Skin of body (tissue), 1 donor: ENCODE measurements at regions not wholly inside any gene's neighbourhood (a gene's known extent, or its start where the extent isn't known, plus 50 kb on each side); places are given as distances from the start of the nearest gene placed in this dataset.
"Not testable (repeated sequence)": the region's sequence is repeated elsewhere in the genome, so short reads cannot be mapped to it uniquely, and the experiment has no call there.

Experiments used
- DNase-seq: peaks from one replicate; lab custom pipeline; 2025; lab: John Stamatoyannopoulos, UW

DNA sequence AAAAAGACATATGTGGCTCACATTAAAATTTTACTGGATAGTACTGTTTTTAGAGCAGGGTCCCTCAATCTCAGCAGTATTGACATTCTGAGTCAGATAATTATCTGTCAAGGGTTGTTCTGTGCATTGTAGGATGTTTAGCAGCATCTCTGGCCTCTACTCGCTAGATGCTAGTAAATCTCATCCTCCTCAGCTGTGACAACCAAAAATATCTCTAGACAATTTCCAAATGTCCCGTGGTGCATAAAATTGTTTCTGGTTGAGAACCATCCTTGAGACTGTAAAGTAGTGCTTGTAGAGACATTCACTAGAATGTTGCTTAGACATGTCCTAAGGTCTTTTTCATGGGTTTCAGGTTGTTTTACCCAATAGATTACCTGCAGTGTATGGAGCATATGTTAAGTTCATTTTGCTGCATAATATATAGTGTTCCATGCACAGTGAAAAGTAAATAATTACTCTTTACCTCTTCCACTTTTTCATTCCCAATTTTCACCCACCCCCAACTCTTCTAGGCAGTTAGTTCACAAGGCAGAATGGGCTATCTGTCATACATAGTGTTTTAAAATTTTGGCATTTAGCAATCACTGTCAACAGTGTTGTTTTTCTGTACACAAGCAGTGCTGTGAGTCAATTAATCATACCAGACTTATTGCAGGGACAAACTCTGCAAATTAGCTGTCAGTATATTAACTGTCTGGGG, 200.2 kb upstream of the SLC38A2 start:
- no peak for DNase-seq

DNA sequence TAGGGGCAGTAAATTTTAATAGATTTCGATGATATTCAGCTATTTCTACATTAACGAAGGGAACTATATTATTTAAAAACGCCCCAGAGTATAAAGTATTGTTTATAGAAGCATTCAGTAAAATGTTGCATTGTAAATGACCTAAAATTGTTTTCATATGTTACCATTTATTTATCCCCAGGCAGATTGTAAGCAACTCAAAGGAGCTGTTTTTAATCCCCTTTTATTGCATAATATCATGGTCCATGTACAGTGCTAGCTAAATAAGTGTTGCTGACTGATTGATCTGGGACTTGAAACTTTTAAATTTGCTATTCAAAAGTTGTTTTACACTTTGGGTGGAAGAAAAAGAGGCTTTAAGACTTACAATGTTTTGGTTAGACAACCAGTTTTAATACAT, 199.0 kb upstream of the SLC38A2 start:
- DNase-seq: peak; percentile 57

DNA sequence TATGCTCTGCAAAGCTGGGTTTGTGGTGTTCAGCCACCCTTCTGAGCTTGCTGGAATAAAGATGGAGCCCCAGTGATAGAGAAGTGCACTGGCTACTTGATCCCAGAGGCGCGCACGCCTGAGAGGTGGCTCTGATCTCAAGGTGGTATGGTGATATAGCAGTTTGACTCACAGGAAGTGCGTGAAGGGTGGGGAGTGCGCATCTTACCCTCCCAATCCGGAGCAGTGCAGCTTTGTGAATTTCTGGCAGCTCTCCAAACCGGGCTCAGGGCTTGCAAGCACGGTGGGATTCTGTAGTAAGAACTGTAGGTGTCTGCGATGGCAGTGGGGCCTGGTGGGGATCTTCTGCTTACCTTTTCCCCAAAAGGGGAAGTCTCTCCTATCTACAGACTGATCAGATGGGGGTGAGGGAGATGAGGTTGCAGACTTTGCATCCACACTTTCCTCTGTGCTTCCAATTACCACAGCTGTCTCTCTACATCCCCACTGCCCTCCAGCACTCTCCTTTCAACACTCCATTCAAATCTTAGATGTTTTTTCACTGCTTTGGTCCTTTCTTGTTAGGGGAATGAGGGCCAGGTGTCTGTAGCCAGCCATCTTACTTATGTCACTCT, 197.4 kb upstream of the SLC38A2 start:
- no peak for DNase-seq

GRCh38 chr12:46567667-46568066, 195.1 kb upstream of the SLC38A2 start:
- no peak for DNase-seq

DNA sequence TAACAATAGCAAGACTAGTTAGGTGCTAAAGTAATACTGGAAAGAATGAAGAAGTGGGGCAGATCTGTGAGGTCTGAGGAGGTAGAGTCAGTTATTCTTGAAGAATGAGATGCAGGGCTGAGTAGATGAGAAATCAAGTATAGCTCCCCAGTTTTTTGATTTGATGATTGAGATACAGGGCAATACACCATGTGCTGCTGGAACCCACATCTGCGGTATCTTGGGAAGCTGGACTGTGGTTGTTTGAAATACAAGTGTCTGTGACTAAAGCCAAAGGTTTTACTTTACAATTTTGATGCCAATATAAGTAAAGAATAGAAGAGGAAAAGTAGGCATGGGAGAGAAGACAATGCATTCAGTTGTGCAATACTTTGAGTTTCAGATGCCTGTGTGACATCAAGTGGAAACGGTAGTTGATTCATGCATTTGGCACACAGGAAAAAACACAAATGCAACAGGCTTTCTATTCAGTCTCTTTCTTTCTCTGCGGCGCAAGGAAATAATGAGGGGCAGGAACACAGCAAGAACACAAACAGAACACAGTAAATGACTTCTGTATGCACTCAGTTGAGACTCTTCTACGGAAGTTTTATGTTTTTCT, 190.2 kb upstream of the SLC38A2 start:
- no peak for DNase-seq

DNA sequence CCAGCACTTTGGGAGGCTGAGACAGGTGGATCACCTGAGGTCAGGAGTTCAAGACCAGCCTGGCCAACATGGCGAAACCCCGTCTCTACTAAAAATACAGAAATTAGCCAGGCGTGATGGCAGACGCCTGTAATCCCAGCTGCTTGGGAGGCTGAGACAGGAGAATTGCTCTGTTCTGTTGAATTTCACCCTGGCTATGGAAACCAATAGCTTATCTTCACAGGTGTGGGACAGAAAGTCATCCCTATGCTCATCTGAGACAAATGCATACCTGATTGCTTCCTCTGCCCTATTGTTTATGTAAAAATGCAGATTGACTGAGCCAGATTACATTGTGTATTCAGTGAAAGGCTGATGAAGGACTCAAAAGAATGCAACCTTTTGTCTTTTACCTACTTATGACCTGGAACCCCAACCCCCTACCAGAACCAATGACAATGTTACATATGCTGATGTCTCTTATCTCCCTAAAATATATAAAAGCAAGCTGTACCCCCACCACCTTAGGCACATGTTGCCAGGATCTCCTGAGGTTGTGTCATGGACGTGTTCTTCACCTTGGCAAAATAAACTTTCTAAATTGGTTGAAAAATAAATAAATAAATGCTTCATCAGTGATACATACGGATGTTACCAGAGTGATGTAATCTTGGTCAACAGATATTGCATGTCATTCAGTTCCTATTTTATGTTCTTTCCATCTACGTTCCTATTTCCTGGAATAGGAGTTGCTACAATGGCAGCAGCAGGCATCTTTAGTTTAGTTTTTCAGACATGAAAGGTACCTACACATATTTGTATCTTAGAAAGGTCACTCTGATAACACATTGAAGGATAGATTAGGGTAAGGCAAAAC, 189.4 kb upstream of the SLC38A2 start:
- DNase-seq: not testable (repeated sequence)

DNA sequence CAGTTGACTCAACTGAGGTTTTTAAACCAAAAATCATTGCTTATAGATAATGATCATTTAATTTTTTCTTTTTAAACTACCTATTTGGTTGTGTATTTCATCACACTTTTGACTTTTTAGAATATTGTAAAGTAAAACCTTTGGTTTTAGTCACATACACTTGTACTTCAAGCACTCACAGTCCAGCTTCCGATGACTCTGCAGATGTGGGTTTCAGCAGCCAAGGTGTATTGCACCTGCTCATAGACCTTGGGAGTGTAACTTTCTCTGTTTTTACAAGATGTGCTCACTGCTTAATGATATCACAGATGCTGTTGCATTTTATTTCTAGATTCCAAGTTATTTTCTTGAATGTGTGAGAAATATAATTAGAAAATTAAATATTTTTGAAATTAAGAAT, 188.3 kb upstream of the SLC38A2 start:
- no peak for DNase-seq

GRCh38 chr12:46560089-46560488, 187.5 kb upstream of the SLC38A2 start:
- DNase-seq: no peak

DNA sequence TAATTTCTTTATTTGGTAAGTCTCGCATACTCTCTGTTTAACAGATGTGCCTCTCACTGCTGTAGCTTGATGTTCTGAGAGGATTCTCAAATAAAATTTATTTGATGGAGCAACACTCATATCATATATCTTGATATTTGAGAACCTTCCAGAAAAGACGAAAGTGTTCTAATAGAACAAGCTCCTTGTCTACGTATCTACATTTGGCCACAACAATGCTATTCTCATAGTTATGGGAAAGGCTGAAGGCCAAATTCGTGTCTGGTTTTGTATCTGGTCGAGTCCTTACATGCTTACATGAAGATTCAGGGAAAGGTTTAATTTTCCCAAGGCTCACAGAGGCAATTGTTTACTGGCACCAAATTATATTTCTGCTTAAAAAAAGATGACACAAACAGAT, 186.7 kb upstream of the SLC38A2 start:
- peak; percentile 94 for DNase-seq

DNA sequence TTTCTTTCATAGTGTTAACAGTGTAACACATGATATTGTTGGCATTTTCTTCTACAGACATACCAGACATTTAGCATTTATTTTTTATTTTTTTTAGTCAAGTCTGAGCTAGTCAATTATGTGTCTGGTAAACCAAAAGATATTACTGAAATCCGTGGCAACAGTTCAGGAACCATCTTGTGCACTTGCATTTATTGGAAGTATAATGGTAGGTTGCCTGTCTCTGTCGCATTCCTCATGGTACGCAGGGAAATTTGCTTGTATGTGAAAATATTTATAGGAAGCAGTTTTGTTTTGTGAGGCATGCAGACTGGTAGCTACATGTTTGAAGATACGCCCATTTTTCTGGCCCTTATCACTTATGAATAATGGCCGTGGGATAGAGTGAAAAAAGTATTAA, 186.1 kb upstream of the SLC38A2 start:
- peak; percentile 62 for DNase-seq

- peak; percentile 33 for DNase-seq
Observed at GRCh38 chr12:46557539-46558373, 185.2 kb upstream of the SLC38A2 start.

- no peak for DNase-seq
Observed at GRCh38 chr12:46556819-46557524, 184.4 kb upstream of the SLC38A2 start.

DNA sequence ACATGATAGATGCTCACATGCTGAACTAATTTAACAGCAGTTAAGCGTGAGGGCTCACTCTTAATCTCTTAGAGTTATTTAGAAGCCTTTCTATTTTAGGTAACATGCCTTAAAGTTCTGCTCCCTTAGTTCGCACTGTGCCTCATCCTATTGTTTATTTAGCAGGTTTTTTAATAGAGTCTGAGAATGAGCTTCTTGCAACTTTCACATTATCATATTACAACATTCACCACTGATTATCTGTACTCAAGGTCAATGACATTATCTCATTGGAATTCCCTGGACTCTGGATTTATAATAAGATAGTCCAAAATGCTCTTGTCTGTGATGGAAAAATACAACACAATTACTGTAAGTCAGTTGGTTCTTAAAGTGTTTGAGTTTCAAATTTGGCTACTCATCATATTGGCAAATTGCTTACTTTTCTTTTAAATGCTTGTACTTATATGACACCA, 183.6 kb upstream of the SLC38A2 start:
- peak; percentile 83 for DNase-seq

DNA sequence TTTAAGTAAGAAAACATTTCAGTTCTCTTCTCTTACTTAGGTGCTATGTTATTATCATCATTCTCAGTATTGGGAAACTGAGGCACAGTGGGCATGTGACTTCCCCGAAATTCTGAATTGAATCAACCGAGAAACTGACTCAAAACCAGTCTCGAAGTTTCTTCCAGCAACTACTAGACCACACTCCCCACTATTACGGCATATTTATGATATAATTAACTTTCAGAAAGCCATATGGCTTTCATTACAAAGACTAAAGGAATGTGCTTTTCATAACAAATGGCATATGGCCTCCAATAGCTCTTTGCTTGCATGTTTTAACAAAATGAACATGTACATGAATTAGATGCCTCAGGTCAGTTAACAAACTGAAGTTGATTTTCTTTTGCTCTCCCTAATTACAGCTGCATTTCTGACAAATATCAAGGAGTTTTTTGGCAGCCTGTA, 182.9 kb upstream of the SLC38A2 start:
- peak; percentile 83 for DNase-seq

DNA sequence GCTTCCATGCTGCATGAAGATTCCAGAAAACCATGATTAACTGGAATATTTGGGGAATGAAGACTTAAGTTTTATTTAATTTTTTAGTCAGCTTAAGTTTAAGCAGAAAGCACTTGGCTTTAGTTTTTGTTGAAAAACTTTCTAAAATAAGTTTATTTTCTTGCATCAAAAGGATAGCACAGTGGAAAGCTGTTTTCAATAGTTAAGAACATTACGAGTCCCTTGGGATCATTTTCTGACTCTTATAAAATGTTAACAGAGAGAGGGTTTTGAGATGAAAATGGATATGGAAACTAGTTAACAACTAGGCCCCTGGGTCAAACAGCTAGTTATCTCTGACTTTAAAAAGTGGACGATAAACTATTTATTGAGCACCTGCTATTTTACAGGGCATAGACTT, 181.9 kb upstream of the SLC38A2 start:
- peak; percentile 76 for DNase-seq

GRCh38 chr12:46553911-46554310, 181.3 kb upstream of the SLC38A2 start:
- peak; percentile 48 for DNase-seq

GRCh38 chr12:46553266-46553665, 180.7 kb upstream of the SLC38A2 start:
- DNase-seq: no peak

DNA sequence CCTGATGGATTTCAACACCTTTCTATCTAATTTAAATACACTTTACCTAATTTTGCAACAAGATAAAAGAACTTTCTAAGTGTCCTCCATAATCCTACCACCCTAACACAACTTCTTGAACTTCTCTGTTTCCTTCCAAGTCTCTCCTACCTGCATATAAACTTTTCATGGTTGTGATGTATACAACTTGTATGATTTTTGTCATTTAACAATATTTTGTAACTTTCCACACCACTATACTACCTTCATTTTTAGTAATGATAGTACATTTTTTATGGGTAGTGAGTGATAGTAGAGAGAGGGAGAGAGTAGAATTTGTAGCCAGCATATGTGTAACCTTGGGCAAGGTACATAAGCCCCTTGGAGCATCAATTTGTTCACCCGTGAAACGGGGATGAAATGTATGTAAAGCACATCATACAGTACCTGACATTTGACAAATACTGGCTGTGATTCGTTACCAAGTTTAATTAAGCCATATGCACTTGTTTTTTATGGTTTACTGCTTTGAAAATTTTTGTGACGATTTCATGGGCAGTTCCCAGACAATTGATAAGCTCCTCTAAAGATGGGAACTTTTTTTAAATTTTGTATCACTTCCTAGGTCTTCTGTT, 177.8 kb upstream of the SLC38A2 start:
- DNase-seq: no peak

DNA sequence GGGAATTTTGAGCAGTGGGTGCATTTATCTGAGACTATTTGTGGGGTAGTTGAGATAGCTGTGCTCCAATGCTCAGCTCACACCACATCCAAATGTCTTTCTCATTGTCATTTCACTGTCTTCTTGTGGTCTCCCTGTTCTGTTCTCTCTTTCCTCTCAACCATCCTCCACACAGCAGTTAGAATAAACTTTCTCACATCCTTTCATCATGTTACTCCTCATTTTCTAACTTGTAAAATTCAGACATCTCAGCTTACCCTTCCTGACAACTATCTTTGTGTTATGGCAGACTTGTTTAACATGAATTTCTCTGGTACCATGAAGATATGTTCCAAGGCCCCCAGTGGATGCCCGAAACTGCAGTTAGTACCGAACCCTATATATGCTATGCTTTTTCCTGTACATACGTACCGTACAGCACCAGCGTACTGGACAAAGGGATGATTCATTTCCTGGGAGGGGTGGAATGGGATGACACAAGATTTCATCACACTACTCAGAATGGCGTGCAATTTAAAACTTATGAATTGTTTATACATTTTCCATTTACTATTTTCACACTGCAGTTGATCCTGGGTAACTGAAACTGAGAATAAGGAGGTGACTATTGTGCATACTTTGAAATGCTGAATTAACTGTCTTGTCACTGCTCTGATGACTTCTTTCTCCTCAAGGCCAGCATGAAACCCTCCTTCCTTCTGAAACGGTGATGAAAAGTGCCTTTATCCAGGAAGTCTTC, 177.1 kb upstream of the SLC38A2 start:
- no peak for DNase-seq
